Kidney (tissue), 13 donors: ENCODE measurements at regions not wholly inside any gene's neighbourhood (a gene's known extent, or its start where the extent isn't known, plus 50 kb on each side); places are given as distances from the start of the nearest gene placed in this dataset.

ENCODE experiments used
- DNase-seq, 5 donors: peaks; one replicate each; pipeline ENCODE4 v3.0.0-alpha.2; 2013 to 2020
- FAIRE-seq: peaks from 2 replicates; lab custom pipeline; 2012; peaks lifted over from hg19 to GRCh38; lab: Jason Lieb, UNC
- H3K27ac ChIP-seq, 2 donors: one replicate each; pipeline ENCODE4 v1.7.0; 2013; ENCODE audit warnings: low read depth in 2 of 2, low read length in 2 of 2, inconsistent platforms in 1 of 2
- H3K27me3 ChIP-seq: one replicate; pipeline ENCODE4 v1.7.1; 2013; ENCODE audit warnings: low read length, inconsistent platforms; ENCODE audit not compliant: control insufficient read depth, insufficient read depth
- H3K36me3 ChIP-seq, 3 donors: one replicate each; pipeline versions ENCODE4 v1.7.0 to v1.7.1; 2013; ENCODE audit warnings: low read length in 3 of 3, control low read depth in 1 of 3, inconsistent platforms in 1 of 3; ENCODE audit not compliant: insufficient read depth in 3 of 3, control insufficient read depth in 2 of 3
- H3K4me1 ChIP-seq, 3 donors: one replicate each; pipeline versions ENCODE4 v1.7.0 to v1.7.1; 2013; ENCODE audit warnings: low read length in 3 of 3, inconsistent platforms in 1 of 3, low read depth in 1 of 3; ENCODE audit not compliant: control insufficient read depth in 2 of 3, insufficient read depth in 2 of 3
- H3K4me3 ChIP-seq, 3 donors: one replicate each; pipeline versions ENCODE4 v1.7.0 to v1.8.1; 2013; ENCODE audit warnings: low read length in 3 of 3, control low read depth in 1 of 3, inconsistent platforms in 1 of 3
- H3K9ac ChIP-seq, 3 donors: one replicate each; pipeline versions ENCODE4 v1.7.0 to v1.7.1; 2013; ENCODE audit warnings: low read length in 3 of 3, control low read depth in 1 of 3, inconsistent platforms in 1 of 3
- H3K9me3 ChIP-seq, 3 donors: one replicate each; pipeline versions ENCODE4 v1.7.0 to v1.7.1; 2013; ENCODE audit warnings: low read length in 3 of 3, control low read depth in 1 of 3, inconsistent platforms in 1 of 3; ENCODE audit not compliant: control insufficient read depth in 2 of 3, insufficient read depth in 1 of 3
- intact Hi-C: fragments of 100-400 bp; cut with DNase I; formaldehyde crosslinking; loops from one replicate; pipeline ENCODE4 v1.11.1; 2022
- TF ChIP-seq, protein P1 (sequence below): IDR thresholded peaks from 3 replicates; pipeline ENCODE4 v1.5.1; 2012; ENCODE audit warnings: mild to moderate bottlenecking, moderate library complexity, borderline replicate concordance; ENCODE audit not compliant: insufficient read depth; ENCODE audit errors: extremely low read depth
- donor health status: control.
- donor health status: control.
- donor health status: control.
- donor health status: control.
- donor health status: control.
- donor health status: DM: yes; HTN: yes; CAD: no.
- donor health status: Normal renal cell carcinoma (clear cell type).

DNA sequence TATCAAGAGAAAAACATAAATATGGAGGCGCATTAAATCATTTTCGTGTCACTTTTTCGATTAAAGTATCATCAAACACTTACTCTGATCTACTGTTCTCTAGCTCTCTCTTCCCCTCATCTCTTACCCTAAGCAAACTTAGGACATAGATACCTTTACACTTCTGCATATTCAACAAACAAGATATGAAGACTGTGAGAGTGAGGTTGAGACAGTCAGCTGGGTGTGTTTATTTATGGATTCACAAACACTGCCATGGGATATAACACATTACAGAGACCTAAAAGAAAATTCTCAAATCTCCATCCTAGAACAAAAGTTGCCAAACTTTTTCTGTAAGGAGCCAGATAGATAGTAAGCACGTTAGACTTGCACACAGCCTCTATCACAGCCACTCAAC lies 85.2 kb upstream of the ZNF385D start:
- intact Hi-C loops = no loop called here

DNA sequence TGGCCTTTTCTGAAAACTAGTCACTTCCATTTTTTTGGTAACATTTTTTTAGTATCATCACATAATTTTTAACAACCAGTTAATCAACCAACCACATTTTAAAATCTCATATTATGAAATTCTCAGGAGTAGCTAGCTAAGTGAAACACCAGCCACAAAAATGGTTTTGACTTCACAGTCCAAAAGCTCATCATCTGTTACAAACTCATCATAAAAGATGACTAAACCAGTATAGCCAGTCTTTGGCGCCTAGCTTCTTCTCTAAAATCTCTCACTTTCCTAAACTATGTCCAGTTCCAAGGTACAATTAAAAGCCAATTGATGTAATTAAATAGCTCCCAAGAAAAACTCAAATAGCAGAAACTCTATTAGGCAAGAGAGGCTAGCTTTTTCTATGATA lies 88.2 kb upstream of the ZNF385D start:
- no peak overlapping the region for H3K9ac ChIP-seq
- H3K27ac ChIP-seq = no peak overlapping the region

More for the DNA sequence above, 85.2 kb upstream of the ZNF385D start:
- Histone ChIP-seq H3K27ac (no peak overlapping the region), H3K9me3 (peaks cover 0 to 1% (median 0%) of the 10 kb centered on the region in 3 donors), H3K27me3 (no peaks in the 10 kb centered on the region), H3K4me3 (no peak overlapping the region), H3K4me1 (no peaks in the 10 kb centered on the region), H3K36me3 (no peaks in the 10 kb centered on the region), H3K9ac (no peak overlapping the region)
- FAIRE-seq = no peak
- no peak for DNase-seq
- TF ChIP-seq, protein P1, sequence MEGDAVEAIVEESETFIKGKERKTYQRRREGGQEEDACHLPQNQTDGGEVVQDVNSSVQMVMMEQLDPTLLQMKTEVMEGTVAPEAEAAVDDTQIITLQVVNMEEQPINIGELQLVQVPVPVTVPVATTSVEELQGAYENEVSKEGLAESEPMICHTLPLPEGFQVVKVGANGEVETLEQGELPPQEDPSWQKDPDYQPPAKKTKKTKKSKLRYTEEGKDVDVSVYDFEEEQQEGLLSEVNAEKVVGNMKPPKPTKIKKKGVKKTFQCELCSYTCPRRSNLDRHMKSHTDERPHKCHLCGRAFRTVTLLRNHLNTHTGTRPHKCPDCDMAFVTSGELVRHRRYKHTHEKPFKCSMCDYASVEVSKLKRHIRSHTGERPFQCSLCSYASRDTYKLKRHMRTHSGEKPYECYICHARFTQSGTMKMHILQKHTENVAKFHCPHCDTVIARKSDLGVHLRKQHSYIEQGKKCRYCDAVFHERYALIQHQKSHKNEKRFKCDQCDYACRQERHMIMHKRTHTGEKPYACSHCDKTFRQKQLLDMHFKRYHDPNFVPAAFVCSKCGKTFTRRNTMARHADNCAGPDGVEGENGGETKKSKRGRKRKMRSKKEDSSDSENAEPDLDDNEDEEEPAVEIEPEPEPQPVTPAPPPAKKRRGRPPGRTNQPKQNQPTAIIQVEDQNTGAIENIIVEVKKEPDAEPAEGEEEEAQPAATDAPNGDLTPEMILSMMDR = no peak

DNA sequence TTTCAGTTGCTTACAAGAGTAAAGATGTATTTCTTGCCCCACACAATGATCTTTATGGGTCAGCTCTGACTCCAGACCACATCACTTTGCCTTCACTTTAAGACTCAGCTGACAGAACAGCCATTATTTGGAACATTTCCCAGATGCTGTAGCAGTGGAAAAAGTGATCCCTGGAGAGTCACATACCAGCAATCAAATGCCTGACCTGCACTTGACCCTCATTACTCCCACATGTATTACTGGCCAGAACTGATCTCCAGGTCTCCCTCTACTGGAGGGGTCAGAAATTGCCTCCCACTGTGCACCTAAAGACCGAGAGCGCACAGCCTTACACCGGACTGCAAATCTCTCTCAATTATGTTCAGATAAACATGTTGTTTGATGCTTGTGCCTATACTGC lies 88.6 kb upstream of the ZNF385D start:
- peak in 4 of 5 donors; percentile 40 to 76 (median 60) for DNase-seq

More for the DNA sequence above, 88.2 kb upstream of the ZNF385D start:
- H3K27me3 ChIP-seq = no peaks in the 10 kb centered on the region
- no peaks in the 10 kb centered on the region for H3K4me1 ChIP-seq
- DNase-seq = no peak
- no peaks in the 10 kb centered on the region for H3K36me3 ChIP-seq
- H3K9me3 ChIP-seq = peaks cover 0 to 1% (median 0%) of the 10 kb centered on the region in 3 donors
- no peak overlapping the region for H3K4me3 ChIP-seq
- TF ChIP-seq, protein P1 = no peak
- FAIRE-seq = no peak
- intact Hi-C loops = no loop called here

More for the DNA sequence above, 88.6 kb upstream of the ZNF385D start:
- H3K4me3 ChIP-seq = no peak overlapping the region
- H3K27me3 ChIP-seq = no peaks in the 10 kb centered on the region
- TF ChIP-seq, protein P1 = no peak
- H3K9ac ChIP-seq = no peak overlapping the region
- no peak overlapping the region for H3K27ac ChIP-seq
- no peaks in the 10 kb centered on the region for H3K36me3 ChIP-seq
- peaks cover 0 to 1% (median 0%) of the 10 kb centered on the region in 3 donors for H3K9me3 ChIP-seq
- no peaks in the 10 kb centered on the region for H3K4me1 ChIP-seq
- intact Hi-C loops = no loop called here
- no peak for FAIRE-seq
